HepG2 (cell line): ENCODE measurements at regions not wholly inside any gene's neighbourhood (a gene's known extent, or its start where the extent isn't known, plus 50 kb on each side); places are given as distances from the start of the nearest gene placed in this dataset.

ENCODE experiments used
- ARID2 ChIP-seq: sonication (generic); formaldehyde crosslinking; IDR thresholded peaks from 2 replicates; pipeline ENCODE4 v1.8.1; 2022; ENCODE audit warnings: mild to moderate bottlenecking, missing genetic modification reagents, borderline replicate concordance
- CENPT ChIP-seq: sonication (generic); formaldehyde crosslinking; IDR thresholded peaks from 2 replicates; pipeline ENCODE4 v1.8.0; 2022; ENCODE audit warnings: low read depth, mild to moderate bottlenecking, moderate library complexity, missing genetic modification reagents
- IRF9 ChIP-seq: sonication (generic); formaldehyde crosslinking; IDR thresholded peaks from 2 replicates; pipeline ENCODE4 v1.8.0; 2022; ENCODE audit warnings: missing genetic modification reagents, mild to moderate bottlenecking, borderline replicate concordance
- MED13 ChIP-seq: sonication (generic); formaldehyde crosslinking; IDR thresholded peaks from 2 replicates; pipeline ENCODE4 v1.5.0; 2020; ENCODE audit warnings: missing genetic modification reagents
- NR3C1 ChIP-seq: sonication (generic); formaldehyde crosslinking; IDR thresholded peaks from 2 replicates; pipeline ENCODE4 v1.4.0; 2020; ENCODE audit warnings: missing genetic modification reagents
- RELA ChIP-seq: sonication (generic); formaldehyde crosslinking; IDR thresholded peaks from 2 replicates; pipeline ENCODE4 v1.4.0; 2020; ENCODE audit warnings: missing genetic modification reagents
- TEAD3 ChIP-seq: optimal IDR thresholded peaks from 2 replicates; pipeline ENCODE3; 2016; ENCODE audit warnings: borderline replicate concordance
- ZBTB38 ChIP-seq: sonication (generic); formaldehyde crosslinking; IDR thresholded peaks from 2 replicates; pipeline ENCODE4 v1.5.1; 2020; ENCODE audit warnings: mild to moderate bottlenecking, missing genetic modification reagents
- ZBTB40 ChIP-seq, 2 experiments: fragments of 450-650 bp in 1 of 2; sonication (generic) in 1 of 2; formaldehyde crosslinking in 1 of 2; IDR thresholded peaks; 2 replicates each; pipeline versions ENCODE4 v1.6.1 to v1.8.0; 2016 to 2022; ENCODE audit warnings: antibody characterized with exemption in 1 of 2, mild to moderate bottlenecking in 1 of 2, missing genetic modification reagents in 1 of 2
- ZBTB7A ChIP-seq: sonication (generic); formaldehyde crosslinking; IDR thresholded peaks from 2 replicates; pipeline ENCODE4 v1.8.0; 2022; ENCODE audit warnings: mild to moderate bottlenecking, missing genetic modification reagents
- ZNF232 ChIP-seq: sonication (generic); formaldehyde crosslinking; IDR thresholded peaks from 2 replicates; pipeline ENCODE4 v1.4.0; 2020; ENCODE audit warnings: missing genetic modification reagents, borderline replicate concordance
- ZNF451 ChIP-seq: sonication (generic); formaldehyde crosslinking; IDR thresholded peaks from 2 replicates; pipeline ENCODE4 v1.5.0; 2020; ENCODE audit warnings: mild to moderate bottlenecking, missing genetic modification reagents
- ZNF546 ChIP-seq: sonication (generic); formaldehyde crosslinking; conservative IDR thresholded peaks from 2 replicates; pipeline ENCODE4 v1.8.1; 2023; ENCODE audit warnings: mild to moderate bottlenecking, missing genetic modification reagents

DNA sequence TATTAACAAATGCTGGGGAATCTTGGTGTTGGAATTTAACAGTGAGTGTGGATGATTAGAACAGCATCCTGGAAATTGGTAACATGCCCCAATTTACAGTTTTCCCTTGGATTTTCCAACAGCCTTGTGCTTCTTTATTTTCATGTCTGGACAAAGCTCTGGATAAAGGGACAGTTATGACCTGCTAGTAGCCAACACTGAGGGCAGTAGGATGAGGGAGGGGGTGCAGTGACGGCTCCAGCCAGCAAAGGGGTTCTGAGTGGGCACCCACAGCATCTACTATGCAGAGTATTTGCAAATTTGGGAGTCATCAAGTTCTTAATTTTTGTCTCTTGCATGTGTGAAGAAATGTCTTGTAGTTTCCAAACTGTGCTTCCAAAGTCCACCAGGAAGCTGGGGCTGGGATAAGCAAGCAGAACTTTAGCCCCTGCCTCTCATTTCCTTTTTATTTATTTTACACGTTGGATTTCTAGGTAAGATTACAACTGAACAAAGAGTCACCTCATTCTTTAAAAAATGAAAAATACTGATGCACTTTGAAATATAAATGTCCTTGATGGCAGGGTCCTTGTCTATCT is 63.0 kb upstream of the SELENOP start (continued):
- TF ChIP-seq ZBTB40 (IDR thresholded peaks at IDR 0.05) (no peak), ZBTB40 (CRISPR knock-in tag; IDR thresholded peaks at IDR 0.05) (no peak), ZNF546 (CRISPR knock-in tag) (no peak), ARID2 (CRISPR knock-in tag) (no peak), ZNF451 (CRISPR knock-in tag) (no peak), ZNF232 (CRISPR knock-in tag) (no peak), TEAD3 (CRISPR knock-in tag) (peak; percentile 9), MED13 (CRISPR knock-in tag) (0 out of 2 replicates have a peak, but pooled peaks have one; percentile 70), ZBTB7A (CRISPR knock-in tag) (no peak), IRF9 (no peak), CENPT (CRISPR knock-in tag) (no peak), NR3C1 (no peak), RELA (no peak), ZBTB38 (CRISPR knock-in tag) (no peak)
